Endothelial cell of umbilical vein (primary cell): ENCODE measurements at regions not wholly inside any gene's neighbourhood (a gene's known extent, or its start where the extent isn't known, plus 50 kb on each side); places are given as distances from the start of the nearest gene placed in this dataset.
A peak's percentile ranks its signal among the peaks of the same experiment; 100 is the strongest.

ENCODE experiments used
- BruUV-seq: library from RNA; stranded (reverse); fragments of 400-500 nt; replicated peaks from 2 replicates; lab custom pipeline; 2021; lab: Mats Ljungman, UMichigan
- CTCF ChIA-PET: fragments of 300-600, 350-600 bp; sonication (Branson Sonifier 250); formaldehyde crosslinking; loops from one replicate; lab custom pipeline; 2021; ENCODE audit warnings: antibody characterized with exemption, inconsistent platforms; lab: Charles Lee
- POLR2A ChIA-PET: fragments of 300-600, 350-600 bp; sonication (Branson Sonifier 250); formaldehyde crosslinking; loops from one replicate; lab custom pipeline; 2021; ENCODE audit warnings: antibody characterized with exemption, inconsistent platforms; lab: Charles Lee
- DNase-seq: peaks from one replicate; pipeline ENCODE4 v3.0.0-alpha.2; 2011; ENCODE audit warnings: low read depth, low spot score
- FAIRE-seq: peaks from 2 replicates; lab custom pipeline; 2011; peaks lifted over from hg19 to GRCh38; lab: Jason Lieb, UNC
- H2AFZ ChIP-seq: 2 replicates; pipeline ENCODE4 v1.6.0; 2012; ENCODE audit warnings: low read depth, low read length, control low read depth, inconsistent platforms
- H3K27ac ChIP-seq: 2 replicates; pipeline ENCODE4 v1.5.1; 2011; ENCODE audit warnings: low read depth, mild to moderate bottlenecking, control low read depth, low read length, moderate library complexity; ENCODE audit not compliant: insufficient read depth
- H3K27me3 ChIP-seq, 2 experiments: 2 replicates each; pipeline versions ENCODE4 v1.6.0 to v1.6.1; 2011; ENCODE audit warnings: low read length in 2 of 2, mixed read lengths in 1 of 2; ENCODE audit not compliant: control insufficient read depth in 2 of 2, insufficient read depth in 2 of 2
- H3K36me3 ChIP-seq, 2 experiments: 2 replicates in 1 of 2; 3 replicates in 1 of 2; pipeline ENCODE4 v1.5.1; 2011; ENCODE audit warnings: low read length in 2 of 2, mild to moderate bottlenecking in 1 of 2, moderate library complexity in 1 of 2; ENCODE audit not compliant: control insufficient read depth in 2 of 2, insufficient read depth in 2 of 2; ENCODE audit errors: extremely low read depth in 1 of 2
- H3K4me1 ChIP-seq: 3 replicates; pipeline ENCODE4 v1.5.1; 2011; ENCODE audit warnings: mild to moderate bottlenecking, low read length; ENCODE audit not compliant: control insufficient read depth, insufficient read depth; ENCODE audit errors: extremely low read depth
- H3K4me2 ChIP-seq: 2 replicates; pipeline ENCODE4 v1.6.1; 2011; ENCODE audit warnings: low read length, control low read depth, mixed read lengths; ENCODE audit not compliant: insufficient read depth
- H3K4me3 ChIP-seq, 3 experiments: fragments of 200-600 bp in 1 of 3; sonication (generic), shearing (Covaris generic) in 1 of 3; replicated peaks in 1 of 3; 2 replicates each; pipeline ENCODE4 v1.5.1; 2011 to 2016; ENCODE audit warnings: control low read depth in 3 of 3, low read length in 3 of 3, mild to moderate bottlenecking in 2 of 3, inconsistent platforms in 1 of 3, low read depth in 1 of 3, moderate library complexity in 1 of 3; ENCODE audit not compliant: insufficient read depth in 1 of 3
- H3K79me2 ChIP-seq: 2 replicates; pipeline ENCODE4 v1.6.0; 2012; ENCODE audit warnings: low read length, inconsistent platforms; ENCODE audit not compliant: control insufficient read depth, insufficient read depth
- H3K9ac ChIP-seq: replicated peaks from 2 replicates; pipeline ENCODE3; 2011; ENCODE audit warnings: low read length, control low read depth; ENCODE audit not compliant: insufficient read depth; ENCODE audit errors: extremely low read depth
- H3K9me1 ChIP-seq: replicated peaks from 3 replicates; pipeline ENCODE4 v1.6.0; 2011; ENCODE audit warnings: mild to moderate bottlenecking, low read length; ENCODE audit not compliant: control insufficient read depth, insufficient read depth; ENCODE audit errors: extremely low read depth
- H3K9me3 ChIP-seq: replicated peaks from 2 replicates; pipeline ENCODE4 v1.5.1; 2012; ENCODE audit warnings: low read length, inconsistent platforms; ENCODE audit not compliant: control insufficient read depth, insufficient read depth
- H4K20me1 ChIP-seq: replicated peaks from 2 replicates; pipeline ENCODE3; 2011; ENCODE audit warnings: mild to moderate bottlenecking, low read length; ENCODE audit not compliant: control insufficient read depth, insufficient read depth; ENCODE audit errors: extremely low read depth
- CTCF ChIP-seq, 2 donors: IDR thresholded peaks; 1 replicate in 1 of 2; 2 replicates in 1 of 2; pipeline ENCODE4 v1.5.1; 2011; ENCODE audit warnings: low read length in 2 of 2, mild to moderate bottlenecking in 2 of 2, moderate library complexity in 2 of 2, control low read depth in 1 of 2, inconsistent platforms in 1 of 2, low read depth in 1 of 2; ENCODE audit not compliant: insufficient read depth in 1 of 2; ENCODE audit errors: extremely low read depth in 1 of 2
- EZH2 ChIP-seq: IDR thresholded peaks from 2 replicates; pipeline ENCODE4 v1.6.1; 2012; ENCODE audit warnings: borderline replicate concordance, low read depth, mild to moderate bottlenecking, moderate library complexity, low read length, inconsistent platforms; ENCODE audit not compliant: severe bottlenecking
- FOS ChIP-seq: IDR thresholded peaks from 2 replicates; pipeline ENCODE4 v1.6.1; 2011; ENCODE audit warnings: mild to moderate bottlenecking, low read length, moderate library complexity, borderline replicate concordance; ENCODE audit not compliant: insufficient read depth
- GATA2 ChIP-seq: IDR thresholded peaks from 2 replicates; pipeline ENCODE4 v1.7.0; 2011; ENCODE audit warnings: low read depth, mild to moderate bottlenecking, moderate library complexity, mixed read lengths, low read length; ENCODE audit not compliant: insufficient read length, insufficient read depth
- JUN ChIP-seq: IDR thresholded peaks from 2 replicates; pipeline ENCODE4 v1.6.1; 2011; ENCODE audit warnings: borderline replicate concordance, low read depth; ENCODE audit not compliant: insufficient read length, insufficient read depth
- MAX ChIP-seq: IDR thresholded peaks from 2 replicates; pipeline ENCODE4 v1.6.1; 2011; ENCODE audit not compliant: insufficient read depth, insufficient read length
- MYC ChIP-seq: IDR thresholded peaks from one replicate; pipeline ENCODE4 v1.6.1; 2011; ENCODE audit warnings: mild to moderate bottlenecking, low read depth, low read length
- POLR2A ChIP-seq: IDR thresholded peaks from 2 replicates; pipeline ENCODE4 v1.6.1; 2012; ENCODE audit warnings: low read depth, mild to moderate bottlenecking, control low read depth, low read length
- POLR2AphosphoS5 ChIP-seq: IDR thresholded peaks from 2 replicates; pipeline ENCODE4 v1.6.1; 2012; ENCODE audit warnings: low read depth, mild to moderate bottlenecking, control low read depth, low read length, moderate library complexity; ENCODE audit not compliant: insufficient read depth
- dilution Hi-C: fragments of 300-500 bp; cut with MboI; formaldehyde crosslinking; loops from one replicate; pipeline ENCODE4 v1.15.0; 2019; ENCODE audit warnings: low sequenced_read_pairs; ENCODE audit not compliant: extremely low pct_ligation_motif_present
- intact Hi-C: fragments of 100-400 bp; cut with micrococcal nuclease; formaldehyde crosslinking; loops from one replicate; pipeline ENCODE4 v1.10.0; 2022

DNA sequence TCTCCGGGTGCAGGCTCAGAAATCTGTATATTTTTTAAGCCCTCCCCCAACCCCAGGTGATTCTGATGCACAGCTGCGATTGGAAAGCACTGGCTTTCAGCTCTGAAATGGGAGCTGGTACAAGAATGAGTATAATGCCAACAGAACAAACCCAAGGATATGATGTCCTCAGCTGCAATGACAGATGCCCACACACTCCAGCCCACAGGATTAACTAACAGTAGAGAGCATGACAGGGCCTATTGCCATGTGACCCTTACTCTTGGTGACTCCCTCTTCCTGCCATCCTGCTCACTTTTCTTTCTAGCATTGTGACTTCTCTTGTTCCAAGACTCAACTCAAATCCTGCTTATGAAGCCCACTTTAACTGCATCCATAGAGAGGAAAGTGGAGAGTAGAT, 174.5 kb downstream of the FGF18 start:
- dilution Hi-C loops = no loop called here
- peaks cover under 1 to 6% of the 10 kb centered on the region in 2 experiments for H3K27me3 ChIP-seq
- H3K9ac ChIP-seq = no peak overlapping the region
- no peak overlapping the region for H3K27ac ChIP-seq
- no peak for DNase-seq
- H4K20me1 ChIP-seq = no peaks in the 10 kb centered on the region
- H3K79me2 ChIP-seq = no peaks in the 10 kb centered on the region
- no peak overlapping the region for H2AFZ ChIP-seq
- TF ChIP-seq POLR2A (no peak), CTCF (IDR thresholded peaks at IDR 0.05; ENCODE audit: extremely low read depth in 1 of 2, insufficient read depth in 1 of 2, low read depth in 1 of 2, low read length in 2 of 2) (no peak), MYC (no peak)
- ChIA-PET POLR2A (no interaction called here), CTCF (no interaction called here)
- BruUV-seq = no TSS peak
- intact Hi-C loops = no loop called here
- H3K4me3 ChIP-seq = no peak overlapping the region
- H3K36me3 ChIP-seq = no peaks in the 10 kb centered on the region
- no peak for FAIRE-seq
- H3K9me3 ChIP-seq = no peaks in the 10 kb centered on the region
- no peaks in the 10 kb centered on the region for H3K9me1 ChIP-seq
- peaks cover 17% of the 10 kb centered on the region for H3K4me1 ChIP-seq
- H3K4me2 ChIP-seq = no peak overlapping the region

DNA sequence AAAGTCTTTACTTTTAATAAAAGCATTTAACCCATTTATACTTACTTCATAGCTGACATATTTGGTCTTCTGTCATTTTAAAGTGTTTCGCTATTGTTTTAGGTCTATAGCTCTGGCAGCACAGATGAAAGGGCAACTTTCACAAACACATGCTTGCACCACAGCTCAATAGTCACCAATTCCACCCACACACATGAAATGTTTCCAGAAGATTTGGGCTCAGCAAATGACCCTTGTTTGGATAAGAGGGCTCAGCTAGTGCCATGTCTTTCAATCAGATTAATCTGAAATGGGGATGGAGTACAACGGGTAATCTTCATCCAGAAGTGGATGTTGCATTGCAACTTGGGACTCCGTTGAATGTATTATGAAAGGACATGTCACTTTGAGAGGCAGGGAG, 176.0 kb downstream of the FGF18 start:
- ChIA-PET POLR2A (no interaction called here), CTCF (interaction anchor here (0.7 to 2.2 kb wide), 5 partner anchors 11 to 263 kb away, joined by 3 to 6 read pairs (median 5); no protein-coding TSS in a partner anchor)
- no peak overlapping the region for H3K4me3 ChIP-seq
- peak overlapping the region; percentile 24 for H3K4me2 ChIP-seq
- no peak overlapping the region for H2AFZ ChIP-seq
- no peaks in the 10 kb centered on the region for H3K9me3 ChIP-seq
- peaks cover 17% of the 10 kb centered on the region for H3K4me1 ChIP-seq
- H3K9me1 ChIP-seq = no peaks in the 10 kb centered on the region
- intact Hi-C loops = loop anchor here (5.0 kb wide), 3 partner anchors 72 to 178 kb away; partner anchors contain the start of gene FGF18
- no peaks in the 10 kb centered on the region for H3K79me2 ChIP-seq
- no peak for FAIRE-seq
- peaks cover 0 to 5% of the 10 kb centered on the region in 2 experiments for H3K27me3 ChIP-seq
- BruUV-seq = no TSS peak
- peak overlapping the region; percentile 16 for H3K27ac ChIP-seq
- no peak for DNase-seq
- TF ChIP-seq FOS (no peak), MYC (no peak), GATA2 (no peak), EZH2 (no peak), JUN (no peak), MAX (no peak), CTCF (IDR thresholded peaks at IDR 0.05; ENCODE audit: extremely low read depth in 1 of 2, insufficient read depth in 1 of 2, low read depth in 1 of 2, low read length in 2 of 2) (no peak), POLR2A (no peak), POLR2AphosphoS5 (no peak)
- dilution Hi-C loops = no loop called here
- no peaks in the 10 kb centered on the region for H4K20me1 ChIP-seq
- H3K36me3 ChIP-seq = no peaks in the 10 kb centered on the region
- H3K9ac ChIP-seq = no peak overlapping the region
